Esophagus squamous epithelium (tissue), 5 donors: ENCODE measurements at regions not wholly inside any gene's neighbourhood (a gene's known extent, or its start where the extent isn't known, plus 50 kb on each side); places are given as distances from the start of the nearest gene placed in this dataset.

Experiments used
- DNase-seq: peaks from one replicate; lab custom pipeline; 2025; lab: John Stamatoyannopoulos, UW
- H3K27ac ChIP-seq, 4 donors: fragments of 200-600 bp; sonication (generic); one replicate each; pipeline ENCODE4 v1.5.1; 2016 to 2019; ENCODE audit warnings: mild to moderate bottlenecking in 1 of 4
- H3K27me3 ChIP-seq, 4 donors: fragments of 200-600 bp; sonication (generic); 1 replicate in 3 of 4; 2 replicates in 1 of 4; pipeline versions ENCODE4 v1.5.1 to v1.6.0; 2017 to 2021; ENCODE audit warnings: antibody characterized with exemption in 1 of 4
- H3K36me3 ChIP-seq, 3 donors: fragments of 200-600 bp; sonication (generic); one replicate each; pipeline ENCODE4 v1.5.1; 2016 to 2019
- H3K4me1 ChIP-seq, 3 donors: fragments of 200-600 bp; sonication (generic); one replicate each; pipeline ENCODE4 v1.5.1; 2017 to 2019
- H3K4me3 ChIP-seq, 4 donors: fragments of 200-600 bp; sonication (generic); 1 replicate in 3 of 4; 2 replicates in 1 of 4; pipeline ENCODE4 v1.5.1; 2016 to 2019; ENCODE audit warnings: mild to moderate bottlenecking in 2 of 4, moderate library complexity in 1 of 4
- H3K9me3 ChIP-seq, 3 donors: fragments of 200-600 bp; sonication (generic); one replicate each; pipeline ENCODE4 v1.5.1; 2016 to 2019
- POLR2A ChIP-seq, 4 donors: fragments of 450-650 bp; IDR thresholded peaks; one replicate each; pipeline ENCODE4 v1.6.1; 2017; ENCODE audit warnings: antibody characterized with exemption in 4 of 4, mild to moderate bottlenecking in 4 of 4, moderate library complexity in 3 of 4
- WGBS, 2 donors: methylation state at CpG; one replicate each; pipeline ENCODE4 v1.1.5; 2018; 5-methylcytosine and 5-hydroxymethylcytosine counted together
- intact Hi-C: fragments of 100-400 bp; cut with DNase I; formaldehyde crosslinking; loops from one replicate; pipeline ENCODE4 v1.15.0; 2022
- TF ChIP-seq, protein P1 (sequence below), 6 experiments: fragments of 450-650 bp in 4 of 6; fragments of 200-600 bp in 2 of 6; sonication (generic) in 2 of 6; IDR thresholded peaks; one replicate each; pipeline ENCODE4 v1.5.1; 2016 to 2019; ENCODE audit warnings: antibody characterized with exemption in 6 of 6, mild to moderate bottlenecking in 4 of 6, moderate library complexity in 4 of 6
- donor health status: DM: yes; HTN: yes; CAD: no.

DNA sequence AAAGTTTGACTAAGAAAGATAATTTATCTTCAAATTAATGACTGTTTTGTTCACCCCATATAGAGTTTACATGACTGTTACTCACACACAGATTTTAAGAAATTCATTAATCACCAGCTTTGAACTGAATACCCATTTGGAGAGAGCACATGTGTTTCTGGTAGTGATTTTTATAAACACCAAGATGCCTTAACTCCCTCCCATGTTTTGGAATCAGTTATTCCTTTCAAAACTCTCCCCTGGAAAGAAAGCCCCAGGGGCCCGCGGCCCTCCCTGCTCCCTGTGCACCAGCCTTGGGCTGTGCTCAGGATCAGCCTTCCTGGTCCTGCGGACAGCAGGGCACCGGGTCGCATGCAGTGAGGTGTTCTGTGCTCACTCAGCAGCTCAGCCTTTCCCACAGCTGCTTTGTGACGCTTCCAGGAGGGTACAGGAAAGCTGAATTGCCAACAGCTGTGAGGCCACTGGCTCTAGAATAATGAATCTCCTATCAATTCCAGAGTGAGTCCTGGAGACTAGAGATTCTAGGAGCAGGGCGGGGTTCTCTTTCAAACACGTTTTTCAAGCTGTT is 483.2 kb downstream of the EFNB2 start:
- 54 to 59% methylated on average over 4 to 7 of the region's 8 CpGs for WGBS, 2 donors
- Histone ChIP-seq H3K4me1 (no peaks in the 10 kb centered on the region), H3K36me3 (no peaks in the 10 kb centered on the region), H3K9me3 (no peaks in the 10 kb centered on the region), H3K27me3 (no peaks in the 10 kb centered on the region), H3K27ac (no peak overlapping the region), H3K4me3 (no peak overlapping the region)
- DNase-seq: no peak
- intact Hi-C loops: no loop called here
- no peak for TF ChIP-seq POLR2A (IDR thresholded peaks at IDR 0.05)
- TF ChIP-seq, protein P1, sequence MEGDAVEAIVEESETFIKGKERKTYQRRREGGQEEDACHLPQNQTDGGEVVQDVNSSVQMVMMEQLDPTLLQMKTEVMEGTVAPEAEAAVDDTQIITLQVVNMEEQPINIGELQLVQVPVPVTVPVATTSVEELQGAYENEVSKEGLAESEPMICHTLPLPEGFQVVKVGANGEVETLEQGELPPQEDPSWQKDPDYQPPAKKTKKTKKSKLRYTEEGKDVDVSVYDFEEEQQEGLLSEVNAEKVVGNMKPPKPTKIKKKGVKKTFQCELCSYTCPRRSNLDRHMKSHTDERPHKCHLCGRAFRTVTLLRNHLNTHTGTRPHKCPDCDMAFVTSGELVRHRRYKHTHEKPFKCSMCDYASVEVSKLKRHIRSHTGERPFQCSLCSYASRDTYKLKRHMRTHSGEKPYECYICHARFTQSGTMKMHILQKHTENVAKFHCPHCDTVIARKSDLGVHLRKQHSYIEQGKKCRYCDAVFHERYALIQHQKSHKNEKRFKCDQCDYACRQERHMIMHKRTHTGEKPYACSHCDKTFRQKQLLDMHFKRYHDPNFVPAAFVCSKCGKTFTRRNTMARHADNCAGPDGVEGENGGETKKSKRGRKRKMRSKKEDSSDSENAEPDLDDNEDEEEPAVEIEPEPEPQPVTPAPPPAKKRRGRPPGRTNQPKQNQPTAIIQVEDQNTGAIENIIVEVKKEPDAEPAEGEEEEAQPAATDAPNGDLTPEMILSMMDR (IDR thresholded peaks at IDR 0.05): no peak

DNA sequence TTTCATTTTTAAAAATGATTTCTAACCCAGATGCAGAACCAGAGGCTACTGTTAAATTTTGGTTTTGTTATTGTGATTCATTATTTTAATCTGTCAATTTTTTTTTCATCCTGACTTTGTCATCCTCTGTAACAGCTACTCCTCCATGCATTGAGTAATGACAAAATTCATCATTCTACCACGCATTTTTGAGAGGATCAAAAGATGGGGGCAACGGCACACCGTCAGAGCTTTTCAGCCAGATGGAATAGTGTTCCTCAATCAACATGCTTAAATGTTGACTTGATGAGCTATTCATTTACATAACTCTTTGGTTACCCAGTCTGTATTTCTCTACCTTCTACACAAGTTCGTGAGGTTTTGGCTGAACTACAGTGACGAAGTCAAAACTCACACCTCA is 486.3 kb downstream of the EFNB2 start:
- no peaks in the 10 kb centered on the region for H3K4me1 ChIP-seq
- no peak for DNase-seq
- no peaks in the 10 kb centered on the region for H3K9me3 ChIP-seq
- H3K27ac ChIP-seq: no peak overlapping the region
- TF ChIP-seq POLR2A (IDR thresholded peaks at IDR 0.05): no peak
- TF ChIP-seq, protein P1 (IDR thresholded peaks at IDR 0.05): no peak
- H3K27me3 ChIP-seq: no peaks in the 10 kb centered on the region
- no peak overlapping the region for H3K4me3 ChIP-seq
- intact Hi-C loops: no loop called here
- WGBS, 2 donors: 69 to 80% methylated on average over 5 of the region's 5 CpGs
- H3K36me3 ChIP-seq: no peaks in the 10 kb centered on the region

DNA sequence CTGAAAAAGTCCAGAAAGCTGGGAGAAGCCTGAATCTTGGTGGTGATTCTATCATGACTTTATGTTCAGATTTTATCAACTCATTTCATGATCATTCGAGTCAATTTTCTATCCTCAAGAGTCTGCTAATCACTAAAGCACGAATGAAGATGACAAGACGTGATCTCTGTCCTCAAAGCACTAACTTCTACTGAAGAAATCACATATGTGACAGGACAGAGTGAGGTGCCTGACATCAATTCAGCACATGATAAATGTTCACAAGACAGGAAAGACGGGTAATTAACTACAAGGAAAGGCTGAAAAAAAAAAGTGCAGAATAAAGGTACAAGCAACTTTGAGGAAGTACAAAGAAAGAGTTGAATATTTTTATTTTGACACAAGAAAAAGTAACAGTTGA is 487.1 kb downstream of the EFNB2 start:
- no peak for DNase-seq
- intact Hi-C loops: no loop called here
- Histone ChIP-seq H3K4me3 (no peak overlapping the region), H3K36me3 (no peaks in the 10 kb centered on the region), H3K27me3 (no peaks in the 10 kb centered on the region), H3K4me1 (no peaks in the 10 kb centered on the region), H3K9me3 (no peaks in the 10 kb centered on the region), H3K27ac (no peak overlapping the region)
- TF ChIP-seq, protein P1 (IDR thresholded peaks at IDR 0.05): no peak
- TF ChIP-seq POLR2A (IDR thresholded peaks at IDR 0.05): no peak
- WGBS, 2 donors: 51 to 59% methylated on average over 4 of the region's 4 CpGs

DNA sequence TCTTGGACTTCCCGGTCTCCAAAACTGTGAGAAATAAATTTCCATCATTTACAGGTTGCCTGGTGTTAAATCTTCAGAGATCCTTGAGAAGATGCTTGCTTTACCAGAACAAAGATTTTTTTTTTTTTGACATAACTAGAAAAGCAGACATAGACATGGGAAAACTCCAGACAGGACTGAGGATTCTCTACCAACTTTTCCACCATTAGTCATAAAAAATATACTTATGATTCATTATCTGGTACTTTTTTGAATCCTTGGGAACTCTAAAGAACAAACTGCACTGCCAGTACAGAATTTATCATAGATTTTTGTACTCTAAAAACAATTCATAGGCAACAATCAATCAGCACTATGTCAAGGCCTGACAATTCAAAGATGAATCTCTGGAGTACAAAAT is 487.6 kb downstream of the EFNB2 start:
- Histone ChIP-seq H3K9me3 (no peaks in the 10 kb centered on the region), H3K27ac (no peak overlapping the region), H3K4me3 (no peak overlapping the region), H3K27me3 (no peaks in the 10 kb centered on the region), H3K36me3 (no peaks in the 10 kb centered on the region), H3K4me1 (no peaks in the 10 kb centered on the region)
- 80 to 93% methylated on average over 1 of the region's 1 CpG for WGBS, 2 donors
- intact Hi-C loops: no loop called here
- DNase-seq: no peak
- no peak for TF ChIP-seq POLR2A (IDR thresholded peaks at IDR 0.05)
- TF ChIP-seq, protein P1 (IDR thresholded peaks at IDR 0.05): no peak

DNA sequence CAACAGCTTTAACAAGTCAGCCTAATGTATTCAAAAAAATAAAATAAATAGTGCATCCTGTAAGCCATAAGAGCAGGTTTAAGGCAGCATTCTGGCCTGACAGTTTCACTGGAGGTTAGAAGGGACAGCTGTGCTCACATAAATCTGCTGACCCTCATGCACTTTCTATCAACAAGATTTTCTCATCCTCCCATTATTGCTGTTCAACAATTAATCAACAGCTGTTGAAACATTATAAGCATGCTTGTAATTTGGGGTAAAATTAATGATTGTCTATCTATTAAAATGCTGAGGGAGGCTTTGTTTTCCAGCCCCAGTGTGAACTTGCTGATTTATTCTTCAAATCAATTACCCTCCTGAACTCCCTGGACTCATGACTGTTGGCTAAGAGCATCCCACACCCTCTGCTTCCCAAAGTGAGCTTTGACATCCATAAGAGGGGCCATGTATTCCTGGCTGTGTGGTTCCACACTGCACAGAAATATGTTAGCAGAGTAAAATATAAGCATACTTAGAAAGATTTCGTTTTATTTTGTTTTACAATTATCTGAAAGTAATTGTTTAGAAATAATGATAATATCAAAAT is 492.4 kb downstream of the EFNB2 start:
- no peak for TF ChIP-seq POLR2A (IDR thresholded peaks at IDR 0.05)
- TF ChIP-seq, protein P1 (IDR thresholded peaks at IDR 0.05): no peak
- Histone ChIP-seq H3K9me3 (no peaks in the 10 kb centered on the region), H3K4me1 (no peaks in the 10 kb centered on the region), H3K27me3 (no peaks in the 10 kb centered on the region), H3K36me3 (no peaks in the 10 kb centered on the region), H3K4me3 (no peak overlapping the region), H3K27ac (no peak overlapping the region)
- no peak for DNase-seq
- intact Hi-C loops: no loop called here
- WGBS, 2 donors: 79 to 90% methylated on average over 1 of the region's 1 CpG
